H9 (cell line): ENCODE measurements at regions not wholly inside any gene's neighbourhood (a gene's known extent, or its start where the extent isn't known, plus 50 kb on each side); places are given as distances from the start of the nearest gene placed in this dataset.

Source experiments
- DNase-seq: peaks from one replicate; pipeline ENCODE4 v3.0.0-alpha.2; 2017
- H2AFZ ChIP-seq: one replicate; pipeline ENCODE4 v1.6.1; 2013; ENCODE audit warnings: mild to moderate bottlenecking, low read length, control low read depth, moderate library complexity
- H2AK5ac ChIP-seq: 2 replicates; pipeline ENCODE4 v1.6.1; 2013; ENCODE audit warnings: low read length, control low read depth, mixed read lengths; ENCODE audit not compliant: insufficient read length
- H2BK120ac ChIP-seq: one replicate; pipeline ENCODE4 v1.6.1; 2013; ENCODE audit warnings: low read depth, mild to moderate bottlenecking, low read length, control low read depth, inconsistent platforms; ENCODE audit not compliant: poor library complexity, severe bottlenecking
- H2BK12ac ChIP-seq: 2 replicates; pipeline ENCODE4 v1.6.1; 2013; ENCODE audit warnings: low read length, control low read depth, mixed read lengths, low read depth; ENCODE audit not compliant: insufficient read length
- H2BK15ac ChIP-seq: 2 replicates; pipeline ENCODE4 v1.6.1; 2013; ENCODE audit warnings: low read depth, low read length, control low read depth
- H2BK20ac ChIP-seq: one replicate; pipeline ENCODE4 v1.6.1; 2013; ENCODE audit warnings: low read depth, mild to moderate bottlenecking, low read length, control low read depth, inconsistent platforms; ENCODE audit not compliant: poor library complexity, severe bottlenecking
- H2BK5ac ChIP-seq: 2 replicates; pipeline ENCODE4 v1.6.1; 2013; ENCODE audit warnings: low read length, control low read depth, mixed read lengths; ENCODE audit not compliant: insufficient read length
- H3K14ac ChIP-seq: 2 replicates; pipeline ENCODE4 v1.6.1; 2013; ENCODE audit warnings: low read length, control low read depth; ENCODE audit not compliant: insufficient read depth
- H3K18ac ChIP-seq: 2 replicates; pipeline ENCODE4 v1.6.1; 2013; ENCODE audit warnings: low read depth, mild to moderate bottlenecking, mixed read lengths, low read length, control low read depth; ENCODE audit not compliant: insufficient read length
- H3K23ac ChIP-seq: 2 replicates; pipeline ENCODE4 v1.6.1; 2013; ENCODE audit warnings: low read length, control low read depth, mixed read lengths, low read depth; ENCODE audit not compliant: insufficient read length
- H3K23me2 ChIP-seq: 2 replicates; pipeline ENCODE4 v1.6.1; 2013; ENCODE audit warnings: low read depth, mild to moderate bottlenecking, mixed read lengths, low read length, control low read depth; ENCODE audit not compliant: insufficient read length, poor library complexity, severe bottlenecking
- H3K27ac ChIP-seq: 2 replicates; pipeline ENCODE4 v1.5.1; 2013; ENCODE audit warnings: low read length, control low read depth, mixed read lengths, low read depth; ENCODE audit not compliant: insufficient read length
- H3K27me3 ChIP-seq: 2 replicates; pipeline ENCODE4 v1.6.1; 2013; ENCODE audit warnings: low read length, control low read depth, inconsistent platforms; ENCODE audit not compliant: insufficient read depth
- H3K4ac ChIP-seq: 2 replicates; pipeline ENCODE4 v1.6.1; 2013; ENCODE audit warnings: low read depth, mild to moderate bottlenecking, control low read depth, inconsistent platforms, low read length, moderate library complexity
- H3K4me1 ChIP-seq: 2 replicates; pipeline ENCODE4 v1.6.1; 2013; ENCODE audit warnings: low read length, control low read depth, inconsistent platforms; ENCODE audit not compliant: insufficient read depth
- H3K4me2 ChIP-seq: 2 replicates; pipeline ENCODE4 v1.6.1; 2013; ENCODE audit warnings: low read length, control low read depth, mixed read lengths; ENCODE audit not compliant: insufficient read length, insufficient read depth
- H3K56ac ChIP-seq: 2 replicates; pipeline ENCODE4 v1.6.1; 2013; ENCODE audit warnings: low read depth, mild to moderate bottlenecking, mixed read lengths, low read length, control low read depth; ENCODE audit not compliant: insufficient read length
- H3K79me1 ChIP-seq: 2 replicates; pipeline ENCODE4 v1.6.1; 2013; ENCODE audit warnings: low read depth, mild to moderate bottlenecking, moderate library complexity, low read length, control low read depth, inconsistent platforms; ENCODE audit not compliant: insufficient read depth, poor library complexity, severe bottlenecking
- H3K79me2 ChIP-seq: 2 replicates; pipeline ENCODE4 v1.6.1; 2013; ENCODE audit warnings: low read length, control low read depth, inconsistent platforms; ENCODE audit not compliant: insufficient read depth
- H3K9ac ChIP-seq: 2 replicates; pipeline ENCODE4 v1.6.1; 2013; ENCODE audit warnings: low read length, control low read depth, mixed read lengths; ENCODE audit not compliant: insufficient read length; ENCODE audit errors: extremely low read depth
- H3K9me3 ChIP-seq: one replicate; pipeline ENCODE4 v1.6.1; 2013; ENCODE audit warnings: low read depth, low read length, inconsistent platforms; ENCODE audit not compliant: control insufficient read depth
- H3T11ph ChIP-seq: one replicate; pipeline ENCODE4 v1.6.1; 2013; ENCODE audit warnings: mild to moderate bottlenecking, low read length, control low read depth, inconsistent platforms
- H4K20me1 ChIP-seq: one replicate; pipeline ENCODE4 v1.6.1; 2013; ENCODE audit not compliant: control insufficient read depth, insufficient read length, insufficient read depth
- H4K5ac ChIP-seq: 2 replicates; pipeline ENCODE4 v1.6.1; 2013; ENCODE audit warnings: low read depth, mild to moderate bottlenecking, mixed read lengths, low read length, control low read depth; ENCODE audit not compliant: insufficient read length
- H4K8ac ChIP-seq: replicated peaks from 2 replicates; pipeline ENCODE4 v1.6.1; 2013; ENCODE audit warnings: low read length, control low read depth, mixed read lengths, low read depth; ENCODE audit not compliant: insufficient read length
- H4K91ac ChIP-seq: 2 replicates; pipeline ENCODE4 v1.6.1; 2013; ENCODE audit warnings: low read depth, mild to moderate bottlenecking, moderate library complexity, mixed read lengths, low read length, control low read depth; ENCODE audit not compliant: insufficient read length
- H3K27ac Mint-ChIP-seq, 3 experiments: 2 replicates in 2 of 3; 3 replicates in 1 of 3; pipeline ENCODE4 v1.8.0; 2020 to 2021; ENCODE audit warnings: mixed read lengths in 3 of 3, mild to moderate bottlenecking in 1 of 3, moderate library complexity in 1 of 3
- H3K27me3 Mint-ChIP-seq: 2 replicates; pipeline ENCODE4 v1.8.0; 2021; ENCODE audit warnings: low read depth, mild to moderate bottlenecking, moderate library complexity, mixed read lengths
- H3K36me3 Mint-ChIP-seq, 3 experiments: 2 replicates in 2 of 3; 3 replicates in 1 of 3; pipeline ENCODE4 v1.8.0; 2020 to 2021; ENCODE audit warnings: low read depth in 3 of 3, mixed read lengths in 3 of 3; ENCODE audit not compliant: insufficient read depth in 1 of 3
- H3K4me1 Mint-ChIP-seq, 2 experiments: 2 replicates each; pipeline ENCODE4 v1.8.0; 2020; ENCODE audit warnings: mixed read lengths in 2 of 2
- H3K4me3 Mint-ChIP-seq, 2 experiments: 2 replicates in 1 of 2; 3 replicates in 1 of 2; pipeline ENCODE4 v1.8.0; 2020 to 2021; ENCODE audit warnings: mild to moderate bottlenecking in 2 of 2, mixed read lengths in 2 of 2, moderate library complexity in 1 of 2
- H3K9me3 Mint-ChIP-seq, 2 experiments: 2 replicates in 1 of 2; 3 replicates in 1 of 2; pipeline ENCODE4 v1.8.0; 2020; ENCODE audit warnings: mild to moderate bottlenecking in 2 of 2, mixed read lengths in 2 of 2, moderate library complexity in 1 of 2
- WGBS: extraction: QIAGEN DNeasy Blood & Tissue Kit; methylation state at CpG from one replicate; pipeline ENCODE4 v1.1.7; 2013; ENCODE audit warnings: missing lambda C conversion rate, low lambda C conversion rate, mixed read lengths; ENCODE audit not compliant: insufficient read length; ENCODE audit errors: extremely low coverage; 5-methylcytosine and 5-hydroxymethylcytosine counted together
- TF ChIP-seq, protein P1 (sequence below): fragments of 200-600 bp; sonication (generic); conservative IDR thresholded peaks from 3 replicates; pipeline ENCODE4 v1.8.0; 2021; ENCODE audit warnings: antibody characterized with exemption, mild to moderate bottlenecking

- Histone ChIP-seq H4K20me1 (no peaks in the 10 kb centered on the region), H3T11ph (no peak overlapping the region), H2AFZ (no peak overlapping the region), H3K27me3 (no peaks in the 10 kb centered on the region), H3K79me1 (no peaks in the 10 kb centered on the region), H3K18ac (no peak overlapping the region), H2BK5ac (no peak overlapping the region), H4K91ac (no peak overlapping the region), H3K14ac (no peak overlapping the region), H3K27ac (no peak overlapping the region), H3K23ac (no peak overlapping the region), H2AK5ac (no peak overlapping the region), H3K9me3 (no peaks in the 10 kb centered on the region), H2BK15ac (no peak overlapping the region), H3K23me2 (no peaks in the 10 kb centered on the region), H3K4me1 (no peaks in the 10 kb centered on the region), H3K9ac (no peak overlapping the region), H3K56ac (no peak overlapping the region), H2BK12ac (no peak overlapping the region), H4K8ac (no peak overlapping the region), H2BK120ac (no peak overlapping the region), H2BK20ac (no peak overlapping the region), H3K4ac (no peak overlapping the region), H4K5ac (no peak overlapping the region), H3K4me2 (no peak overlapping the region), H3K79me2 (no peaks in the 10 kb centered on the region)
- whole genome bisulfite sequencing = no CpG with 5 or more reads among the region's 11 CpGs
- H3K36me3 Mint-ChIP-seq = no peaks in the 10 kb centered on the region
- H3K4me3 Mint-ChIP-seq = no peak overlapping the region
- no peak overlapping the region; a peak in 1 of 7 replicates for H3K27ac Mint-ChIP-seq
- no peaks in the 10 kb centered on the region; a peak in 1 of 5 replicates for H3K9me3 Mint-ChIP-seq
- no peaks in the 10 kb centered on the region; the same call in 1 of the 2 replicates for H3K27me3 Mint-ChIP-seq
- DNase-seq = no peak
- TF ChIP-seq, protein P1, sequence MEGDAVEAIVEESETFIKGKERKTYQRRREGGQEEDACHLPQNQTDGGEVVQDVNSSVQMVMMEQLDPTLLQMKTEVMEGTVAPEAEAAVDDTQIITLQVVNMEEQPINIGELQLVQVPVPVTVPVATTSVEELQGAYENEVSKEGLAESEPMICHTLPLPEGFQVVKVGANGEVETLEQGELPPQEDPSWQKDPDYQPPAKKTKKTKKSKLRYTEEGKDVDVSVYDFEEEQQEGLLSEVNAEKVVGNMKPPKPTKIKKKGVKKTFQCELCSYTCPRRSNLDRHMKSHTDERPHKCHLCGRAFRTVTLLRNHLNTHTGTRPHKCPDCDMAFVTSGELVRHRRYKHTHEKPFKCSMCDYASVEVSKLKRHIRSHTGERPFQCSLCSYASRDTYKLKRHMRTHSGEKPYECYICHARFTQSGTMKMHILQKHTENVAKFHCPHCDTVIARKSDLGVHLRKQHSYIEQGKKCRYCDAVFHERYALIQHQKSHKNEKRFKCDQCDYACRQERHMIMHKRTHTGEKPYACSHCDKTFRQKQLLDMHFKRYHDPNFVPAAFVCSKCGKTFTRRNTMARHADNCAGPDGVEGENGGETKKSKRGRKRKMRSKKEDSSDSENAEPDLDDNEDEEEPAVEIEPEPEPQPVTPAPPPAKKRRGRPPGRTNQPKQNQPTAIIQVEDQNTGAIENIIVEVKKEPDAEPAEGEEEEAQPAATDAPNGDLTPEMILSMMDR = no peak
- H3K4me1 Mint-ChIP-seq = peaks cover 3% of the 10 kb centered on the region in 2 experiments; a peak in 1 of 4 replicates
Observed at GRCh38 chr20:10927936-10928840, 254.4 kb upstream of the JAG1 start.
